ENCODE measurements at regions not wholly inside any gene's neighbourhood (a gene's known extent, or its start where the extent isn't known, plus 50 kb on each side); places are given as distances from the start of the nearest gene placed in this dataset.

- TF ChIP-seq CTCF (IDR thresholded peaks at IDR 0.05) (no peak), EZH2 (IDR thresholded peaks at IDR 0.05) (no peak), EZH2phosphoT487 (IDR thresholded peaks at IDR 0.05) (no peak)
These were observed 326.0 kb upstream of the C16orf82 start for GRCh38 chr16:26740771-26741170.
